ENCODE measurements at regions not wholly inside any gene's neighbourhood (a gene's known extent, or its start where the extent isn't known, plus 50 kb on each side); places are given as distances from the start of the nearest gene placed in this dataset.

DNA sequence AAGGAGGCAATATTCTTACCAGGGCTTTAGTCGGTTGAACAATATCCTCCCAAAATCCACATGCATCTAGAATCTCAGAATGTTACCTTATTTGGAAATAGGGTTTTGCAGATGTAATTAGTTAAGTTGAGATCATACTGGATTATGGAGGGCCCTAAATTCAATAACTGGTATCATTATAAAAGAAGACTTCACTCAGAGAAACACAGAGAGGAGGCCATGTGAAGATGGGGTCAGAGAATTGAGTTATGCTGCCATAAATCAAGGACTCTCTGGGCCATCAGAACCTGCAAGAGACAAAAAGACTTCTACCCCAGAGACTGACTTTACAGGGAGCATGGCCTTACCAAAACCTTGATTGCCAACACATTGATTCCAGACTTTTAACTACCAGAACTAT is 1611.1 kb downstream of the SLITRK5 start:
- TF ChIP-seq CTCF (IDR thresholded peaks at IDR 0.05; ENCODE audit: insufficient read depth, low read length, poor library complexity, severe bottlenecking) (no peak), EZH2phosphoT487 (conservative IDR thresholded peaks at IDR 0.05; ENCODE audit: low read length) (no peak)
